ENCODE measurements at regions not wholly inside any gene's neighbourhood (a gene's known extent, or its start where the extent isn't known, plus 50 kb on each side); places are given as distances from the start of the nearest gene placed in this dataset.
A peak's percentile ranks its signal among the peaks of the same experiment; 100 is the strongest.

GRCh38 chr4:182091128-182091527, 152.1 kb upstream of the TENM3 start:
- DNase-seq: no peak
- intact Hi-C loops (cut with DNase I): no loop called here

GRCh38 chr4:182093431-182093831, 149.8 kb upstream of the TENM3 start:
- intact Hi-C loops (cut with DNase I): no loop called here
- DNase-seq: no peak

GRCh38 chr4:182093935-182094334, 149.3 kb upstream of the TENM3 start:
- intact Hi-C loops (cut with DNase I): no loop called here
- DNase-seq: no peak

- DNase-seq: no peak
- intact Hi-C loops (cut with DNase I): no loop called here
Observed at GRCh38 chr4:182101618-182102017, 141.6 kb upstream of the TENM3 start.

- DNase-seq: peak in 1 of 10 donors; percentile 16
Observed at GRCh38 chr4:182102576-182102975, 140.6 kb upstream of the TENM3 start.

GRCh38 chr4:182103614-182104319, 139.4 kb upstream of the TENM3 start:
- intact Hi-C loops (cut with DNase I): no loop called here
- no peak for DNase-seq

More at GRCh38 chr4:182102576-182102975, 140.6 kb upstream of the TENM3 start:
- intact Hi-C loops (cut with DNase I): no loop called here

GRCh38 chr4:182105416-182105815, 137.8 kb upstream of the TENM3 start:
- no peak for DNase-seq
- intact Hi-C loops (cut with DNase I): no loop called here

GRCh38 chr4:182107931-182108330, 135.3 kb upstream of the TENM3 start:
- DNase-seq: no peak
- intact Hi-C loops (cut with DNase I): no loop called here

GRCh38 chr4:182111586-182111985, 131.6 kb upstream of the TENM3 start:
- intact Hi-C loops (cut with DNase I): no loop called here
- no peak for DNase-seq

GRCh38 chr4:182113779-182114178, 129.4 kb upstream of the TENM3 start:
- DNase-seq: no peak
- intact Hi-C loops (cut with DNase I): no loop called here

- DNase-seq: no peak
- intact Hi-C loops (cut with DNase I): no loop called here
Observed at GRCh38 chr4:182124359-182124758, 118.8 kb upstream of the TENM3 start.

GRCh38 chr4:182126096-182126495, 117.1 kb upstream of the TENM3 start:
- intact Hi-C loops (cut with DNase I): no loop called here
- DNase-seq: no peak

GRCh38 chr4:182126603-182127002, 116.6 kb upstream of the TENM3 start:
- intact Hi-C loops (cut with DNase I): no loop called here
- no peak for DNase-seq

GRCh38 chr4:182133033-182133432, 110.2 kb upstream of the TENM3 start:
- no peak for DNase-seq
- intact Hi-C loops (cut with DNase I): no loop called here

GRCh38 chr4:182134261-182134660, 108.9 kb upstream of the TENM3 start:
- intact Hi-C loops (cut with DNase I): no loop called here
- no peak for DNase-seq

- DNase-seq: no peak
- intact Hi-C loops (cut with DNase I): no loop called here
Observed at GRCh38 chr4:182136201-182136600, 107.0 kb upstream of the TENM3 start.

- DNase-seq: no peak
- intact Hi-C loops (cut with DNase I): no loop called here
Observed at GRCh38 chr4:182137343-182137742, 105.9 kb upstream of the TENM3 start.

GRCh38 chr4:182139491-182139890, 103.7 kb upstream of the TENM3 start:
- DNase-seq: no peak
- intact Hi-C loops (cut with DNase I): no loop called here

GRCh38 chr4:182140547-182140946, 102.7 kb upstream of the TENM3 start:
- intact Hi-C loops (cut with DNase I): no loop called here
- no peak for DNase-seq

- DNase-seq: peak in 2 of 10 donors; percentile 82 to 86
- intact Hi-C loops (cut with DNase I): no loop called here
Observed at GRCh38 chr4:182141061-182141460, 102.1 kb upstream of the TENM3 start.

- peak in 1 of 10 donors; percentile 87 for DNase-seq
- intact Hi-C loops (cut with DNase I): no loop called here
Observed at GRCh38 chr4:182142176-182143085, 100.8 kb upstream of the TENM3 start.
